Ishikawa (cell line): ENCODE measurements at regions not wholly inside any gene's neighbourhood (a gene's known extent, or its start where the extent isn't known, plus 50 kb on each side); places are given as distances from the start of the nearest gene placed in this dataset.

ENCODE experiments used
- CEBPB ChIP-seq: IDR thresholded peaks from 2 replicates; pipeline ENCODE4 v1.6.1; 2012
- CREB1 ChIP-seq: IDR thresholded peaks from 2 replicates; pipeline ENCODE4 v1.6.1; 2012; ENCODE audit warnings: low read depth
- EGR1 ChIP-seq: IDR thresholded peaks from 2 replicates; pipeline ENCODE4 v1.6.1; 2012
- EP300 ChIP-seq: IDR thresholded peaks from 2 replicates; pipeline ENCODE4 v1.6.1; 2012; ENCODE audit warnings: borderline replicate concordance
- FOXM1 ChIP-seq: IDR thresholded peaks from 2 replicates; pipeline ENCODE4 v1.6.1; 2012; ENCODE audit warnings: low read depth, borderline replicate concordance
- NFIC ChIP-seq: IDR thresholded peaks from 2 replicates; pipeline ENCODE4 v1.6.1; 2012
- RAD21 ChIP-seq: IDR thresholded peaks from 2 replicates; pipeline ENCODE4 v1.6.1; 2012; ENCODE audit warnings: low read depth
- TAF1 ChIP-seq: IDR thresholded peaks from 2 replicates; pipeline ENCODE4 v1.6.1; 2012; ENCODE audit warnings: low read depth, mild to moderate bottlenecking
- TCF12 ChIP-seq: IDR thresholded peaks from 2 replicates; pipeline ENCODE4 v1.6.1; 2012; ENCODE audit warnings: low read depth
- TEAD4 ChIP-seq: IDR thresholded peaks from 2 replicates; pipeline ENCODE4 v1.6.1; 2012
- YY1 ChIP-seq: IDR thresholded peaks from 2 replicates; pipeline ENCODE4 v1.6.1; 2012; ENCODE audit warnings: low read depth
- ZBTB7A ChIP-seq: IDR thresholded peaks from 2 replicates; pipeline ENCODE4 v1.6.1; 2012; ENCODE audit warnings: low read depth
- TF ChIP-seq, protein P1 (sequence below): IDR thresholded peaks from 2 replicates; pipeline ENCODE4 v1.6.1; 2012
- TF ChIP-seq, protein P2 (sequence below): IDR thresholded peaks from 2 replicates; pipeline ENCODE4 v1.6.1; 2012
- TF ChIP-seq, protein P3 (sequence below): IDR thresholded peaks from 2 replicates; pipeline ENCODE4 v1.6.1; 2012; ENCODE audit warnings: low read depth, mild to moderate bottlenecking

DNA sequence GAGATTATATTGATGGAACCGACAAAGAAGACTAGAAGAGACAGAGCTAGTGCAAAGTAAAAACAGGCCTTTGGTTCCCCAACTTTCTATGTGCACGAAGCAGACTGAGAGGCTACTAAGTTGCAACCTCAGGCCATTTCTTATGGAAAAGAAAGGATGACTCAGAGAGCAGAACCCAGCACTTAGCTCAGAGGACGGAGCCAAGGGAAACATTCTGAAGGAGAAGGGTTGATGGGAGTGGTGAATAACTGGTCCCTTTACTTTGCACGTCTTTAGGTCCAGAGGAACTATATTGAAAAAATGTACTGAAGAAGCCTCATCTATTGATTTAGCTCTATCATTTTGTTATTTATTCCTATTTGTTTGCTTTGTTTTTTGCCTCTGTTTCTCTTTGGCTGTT is 182.1 kb downstream of the CPE start:
- TF ChIP-seq FOXM1 (no peak), CREB1 (no peak), ZBTB7A (no peak), RAD21 (no peak), NFIC (no peak), TEAD4 (no peak), TCF12 (no peak), CEBPB (no peak), TAF1 (no peak), EGR1 (no peak), YY1 (no peak), EP300 (no peak)
- TF ChIP-seq, protein P1, sequence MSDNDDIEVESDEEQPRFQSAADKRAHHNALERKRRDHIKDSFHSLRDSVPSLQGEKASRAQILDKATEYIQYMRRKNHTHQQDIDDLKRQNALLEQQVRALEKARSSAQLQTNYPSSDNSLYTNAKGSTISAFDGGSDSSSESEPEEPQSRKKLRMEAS: no peak
- TF ChIP-seq, protein P2, sequence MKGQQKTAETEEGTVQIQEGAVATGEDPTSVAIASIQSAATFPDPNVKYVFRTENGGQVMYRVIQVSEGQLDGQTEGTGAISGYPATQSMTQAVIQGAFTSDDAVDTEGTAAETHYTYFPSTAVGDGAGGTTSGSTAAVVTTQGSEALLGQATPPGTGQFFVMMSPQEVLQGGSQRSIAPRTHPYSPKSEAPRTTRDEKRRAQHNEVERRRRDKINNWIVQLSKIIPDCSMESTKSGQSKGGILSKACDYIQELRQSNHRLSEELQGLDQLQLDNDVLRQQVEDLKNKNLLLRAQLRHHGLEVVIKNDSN: no peak
- TF ChIP-seq, protein P3, sequence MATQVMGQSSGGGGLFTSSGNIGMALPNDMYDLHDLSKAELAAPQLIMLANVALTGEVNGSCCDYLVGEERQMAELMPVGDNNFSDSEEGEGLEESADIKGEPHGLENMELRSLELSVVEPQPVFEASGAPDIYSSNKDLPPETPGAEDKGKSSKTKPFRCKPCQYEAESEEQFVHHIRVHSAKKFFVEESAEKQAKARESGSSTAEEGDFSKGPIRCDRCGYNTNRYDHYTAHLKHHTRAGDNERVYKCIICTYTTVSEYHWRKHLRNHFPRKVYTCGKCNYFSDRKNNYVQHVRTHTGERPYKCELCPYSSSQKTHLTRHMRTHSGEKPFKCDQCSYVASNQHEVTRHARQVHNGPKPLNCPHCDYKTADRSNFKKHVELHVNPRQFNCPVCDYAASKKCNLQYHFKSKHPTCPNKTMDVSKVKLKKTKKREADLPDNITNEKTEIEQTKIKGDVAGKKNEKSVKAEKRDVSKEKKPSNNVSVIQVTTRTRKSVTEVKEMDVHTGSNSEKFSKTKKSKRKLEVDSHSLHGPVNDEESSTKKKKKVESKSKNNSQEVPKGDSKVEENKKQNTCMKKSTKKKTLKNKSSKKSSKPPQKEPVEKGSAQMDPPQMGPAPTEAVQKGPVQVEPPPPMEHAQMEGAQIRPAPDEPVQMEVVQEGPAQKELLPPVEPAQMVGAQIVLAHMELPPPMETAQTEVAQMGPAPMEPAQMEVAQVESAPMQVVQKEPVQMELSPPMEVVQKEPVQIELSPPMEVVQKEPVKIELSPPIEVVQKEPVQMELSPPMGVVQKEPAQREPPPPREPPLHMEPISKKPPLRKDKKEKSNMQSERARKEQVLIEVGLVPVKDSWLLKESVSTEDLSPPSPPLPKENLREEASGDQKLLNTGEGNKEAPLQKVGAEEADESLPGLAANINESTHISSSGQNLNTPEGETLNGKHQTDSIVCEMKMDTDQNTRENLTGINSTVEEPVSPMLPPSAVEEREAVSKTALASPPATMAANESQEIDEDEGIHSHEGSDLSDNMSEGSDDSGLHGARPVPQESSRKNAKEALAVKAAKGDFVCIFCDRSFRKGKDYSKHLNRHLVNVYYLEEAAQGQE: no peak

DNA sequence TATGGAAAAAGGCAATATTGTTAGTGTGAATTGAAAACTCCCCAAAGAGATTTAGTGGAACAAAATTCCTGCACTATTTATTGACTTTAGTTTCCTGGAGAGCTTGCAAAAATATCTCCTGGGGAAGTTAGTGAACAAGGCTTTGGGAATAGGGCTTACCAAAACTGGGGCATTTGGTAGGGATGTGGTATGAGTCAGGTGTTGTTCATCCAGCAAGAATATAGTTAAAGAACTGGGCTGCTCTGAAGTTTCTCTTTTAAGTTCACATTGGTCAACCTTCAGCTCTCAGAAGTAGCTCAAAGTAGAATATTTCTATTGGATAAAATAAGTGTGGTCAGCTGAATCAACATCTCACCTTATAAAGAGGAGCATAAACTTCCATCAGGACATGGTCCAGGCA is 185.0 kb downstream of the CPE start:
- TF ChIP-seq, protein P2: no peak
- TF ChIP-seq TEAD4 (no peak), CEBPB (no peak), RAD21 (no peak), NFIC (no peak)
- TF ChIP-seq, protein P1: no peak

DNA sequence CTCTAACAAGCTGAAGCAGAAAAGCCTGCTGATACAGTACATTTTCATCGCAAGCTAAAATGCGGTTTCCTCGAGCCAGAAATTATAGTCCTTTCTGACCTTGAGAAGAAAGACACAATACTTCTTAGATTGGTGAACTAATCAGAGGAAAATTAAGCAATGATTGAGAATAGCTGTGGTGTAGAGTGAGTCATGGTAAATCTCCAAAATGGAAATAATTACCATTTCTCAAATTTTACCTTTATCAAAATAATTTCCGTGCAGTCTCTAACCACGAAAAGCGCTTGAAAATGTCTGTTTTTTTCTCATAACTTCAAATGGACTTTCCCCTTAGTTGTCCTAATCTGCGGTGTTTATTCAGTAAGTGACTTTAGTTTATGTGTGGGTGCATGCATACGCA is 190.2 kb downstream of the CPE start:
- TF ChIP-seq CREB1: no peak
- no peak for TF ChIP-seq FOXM1
- no peak for TF ChIP-seq TCF12
- no peak for TF ChIP-seq RAD21
- TF ChIP-seq, protein P3: no peak
- TF ChIP-seq, protein P2: no peak
- TF ChIP-seq CEBPB: no peak
- TF ChIP-seq, protein P1: no peak
- TF ChIP-seq YY1: no peak
- TF ChIP-seq EP300: no peak
- TF ChIP-seq TAF1: no peak
- no peak for TF ChIP-seq EGR1
- TF ChIP-seq NFIC: no peak
- TF ChIP-seq TEAD4: no peak
- no peak for TF ChIP-seq ZBTB7A

DNA sequence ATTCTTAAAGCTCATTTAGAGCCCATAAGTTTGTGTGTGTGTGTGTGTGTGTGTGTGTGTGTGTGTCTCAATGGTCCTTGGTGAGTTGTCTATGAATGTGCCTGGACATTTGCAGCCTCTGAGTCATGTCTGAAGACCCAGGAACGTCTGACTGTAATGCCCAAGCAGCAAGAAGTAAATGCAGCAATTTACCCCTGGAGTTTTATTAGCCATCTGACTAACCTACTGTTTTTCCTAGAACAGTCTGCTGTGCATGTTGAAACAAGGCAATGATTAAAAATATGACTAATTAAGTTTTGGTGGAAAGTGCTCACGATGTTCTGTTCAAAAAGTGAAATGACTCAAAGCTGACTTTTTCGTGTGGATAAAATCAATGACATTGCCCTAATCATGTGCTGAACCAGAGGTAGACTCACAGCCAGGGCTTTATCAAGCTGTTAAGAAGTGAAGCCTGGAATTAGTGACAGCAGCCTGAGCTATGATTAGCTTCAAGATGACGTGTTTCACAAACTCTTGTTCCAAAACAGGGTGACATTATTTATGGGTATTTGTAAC is 201.6 kb downstream of the CPE start:
- TF ChIP-seq EGR1 (no peak), EP300 (peak; percentile 41; the same call in 1 of the 2 replicates), FOXM1 (no peak), TCF12 (peak; percentile 42; the same call in 1 of the 2 replicates), TEAD4 (peak; percentile 55; the same call in 1 of the 2 replicates)

DNA sequence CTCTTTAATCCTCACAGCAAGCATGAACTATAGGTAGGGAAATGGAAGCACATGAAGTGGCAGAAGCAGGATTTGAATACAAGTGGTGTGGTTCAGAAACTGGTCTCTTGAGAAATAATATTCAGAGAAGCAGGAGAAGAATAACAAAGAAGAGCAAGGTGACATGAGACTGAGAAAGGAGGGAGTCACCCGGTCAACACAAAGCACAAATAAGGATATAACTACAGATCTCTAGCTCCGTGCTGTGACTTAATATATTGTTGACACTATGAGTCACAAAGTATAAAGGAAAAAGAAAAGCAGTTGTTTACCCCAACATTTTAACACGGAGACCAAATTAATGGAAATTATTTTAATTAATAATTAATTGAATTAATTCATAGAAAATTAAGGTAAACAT is 204.5 kb downstream of the CPE start:
- no peak for TF ChIP-seq CREB1
- no peak for TF ChIP-seq YY1
- no peak for TF ChIP-seq EGR1
- no peak for TF ChIP-seq RAD21
- TF ChIP-seq CEBPB: no peak
- no peak for TF ChIP-seq NFIC
- no peak for TF ChIP-seq TAF1
- no peak for TF ChIP-seq TCF12
- TF ChIP-seq, protein P2: no peak
- TF ChIP-seq, protein P3: no peak
- TF ChIP-seq, protein P1: no peak
- no peak for TF ChIP-seq TEAD4
- no peak for TF ChIP-seq EP300
- no peak for TF ChIP-seq FOXM1
- TF ChIP-seq ZBTB7A: no peak
